Endothelial cell of hepatic sinusoid (primary cell): ENCODE measurements at regions not wholly inside any gene's neighbourhood (a gene's known extent, or its start where the extent isn't known, plus 50 kb on each side); places are given as distances from the start of the nearest gene placed in this dataset.

Experiments used
- in situ Hi-C: cut with HindIII; loops from 2 replicates; pipeline ENCODE4 v1.10.0; 2017; ENCODE audit warnings: low sequenced_read_pairs

DNA sequence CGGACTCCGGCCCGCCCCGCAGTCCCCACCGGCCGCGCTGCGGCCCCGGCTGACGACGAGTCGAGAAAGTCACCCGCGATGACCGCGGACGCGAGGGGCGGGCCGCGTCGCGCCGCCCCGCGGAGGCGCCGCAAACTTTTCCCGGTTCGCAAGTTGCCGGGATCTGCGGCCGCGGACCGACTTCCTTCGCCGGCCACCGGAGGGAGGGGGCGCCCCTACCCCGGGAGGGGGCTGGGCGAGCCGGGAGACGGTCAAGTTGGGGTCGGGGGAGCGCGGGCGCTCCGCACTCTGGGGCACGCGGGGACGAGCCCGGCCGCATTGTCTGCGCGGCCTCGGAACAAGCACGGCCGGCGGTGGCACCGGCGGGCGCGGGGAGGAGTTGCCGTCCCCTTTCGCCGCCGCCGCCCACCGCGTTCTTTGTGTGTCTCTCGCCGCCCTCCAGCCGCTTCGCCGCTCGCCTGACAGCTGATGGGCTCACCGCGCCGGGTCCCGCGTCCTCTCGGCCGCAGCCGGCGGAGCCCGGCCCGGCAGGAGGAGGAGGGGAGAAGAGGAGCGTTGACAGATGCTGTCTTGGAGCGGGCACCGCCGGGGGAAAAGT lies 131.6 kb downstream of the OGFRL1 start:
- in situ Hi-C loops = no loop called here

DNA sequence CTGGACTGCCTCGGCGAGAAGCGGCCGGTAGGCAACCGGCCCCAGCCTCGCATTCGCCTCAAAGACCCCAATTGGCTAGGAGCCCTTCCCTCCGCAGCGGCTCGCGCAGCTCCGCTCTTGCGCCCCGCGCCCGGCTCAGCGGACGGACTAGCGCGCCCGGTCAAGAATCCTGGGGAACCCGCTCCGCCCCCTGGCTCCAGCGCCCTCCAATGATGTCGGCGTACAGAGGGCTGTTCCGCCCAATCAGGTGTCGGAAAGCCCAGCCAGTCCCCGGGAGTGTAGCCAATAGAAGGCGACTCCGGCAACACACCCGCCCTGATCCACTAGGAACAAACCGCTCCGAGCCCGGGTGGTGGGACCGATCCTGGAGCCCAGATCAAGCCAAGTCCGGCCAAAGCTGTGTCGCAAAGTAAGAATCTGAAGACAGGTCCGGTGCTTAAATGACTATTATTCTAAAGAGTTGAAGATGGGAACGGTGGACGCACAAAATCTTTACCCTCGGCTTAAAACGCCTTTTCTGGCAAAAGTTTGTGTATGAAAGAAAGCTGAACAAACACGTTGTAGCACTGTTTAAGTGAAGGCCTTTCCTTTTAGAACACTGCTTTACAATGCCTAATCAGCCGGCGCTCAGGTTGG lies 132.2 kb downstream of the OGFRL1 start:
- in situ Hi-C loops = no loop called here

DNA sequence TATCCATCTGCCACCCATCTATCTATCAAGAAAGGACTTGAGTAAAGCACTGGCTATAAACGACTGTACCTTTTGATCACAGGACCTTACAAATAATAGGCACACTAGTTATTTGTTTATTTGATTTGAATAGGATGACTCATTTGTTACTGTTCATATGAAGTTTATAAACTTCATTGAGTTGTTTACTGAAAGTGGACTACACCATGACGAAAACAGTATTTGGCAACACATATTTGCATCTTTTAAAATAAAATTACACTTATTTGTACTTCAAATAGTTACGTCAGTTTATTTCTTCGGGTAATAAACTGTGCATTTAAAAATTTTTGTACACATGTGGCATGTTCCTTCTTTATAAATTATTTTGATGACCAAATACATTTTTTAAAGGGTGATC lies 133.0 kb downstream of the OGFRL1 start:
- in situ Hi-C loops = no loop called here

DNA sequence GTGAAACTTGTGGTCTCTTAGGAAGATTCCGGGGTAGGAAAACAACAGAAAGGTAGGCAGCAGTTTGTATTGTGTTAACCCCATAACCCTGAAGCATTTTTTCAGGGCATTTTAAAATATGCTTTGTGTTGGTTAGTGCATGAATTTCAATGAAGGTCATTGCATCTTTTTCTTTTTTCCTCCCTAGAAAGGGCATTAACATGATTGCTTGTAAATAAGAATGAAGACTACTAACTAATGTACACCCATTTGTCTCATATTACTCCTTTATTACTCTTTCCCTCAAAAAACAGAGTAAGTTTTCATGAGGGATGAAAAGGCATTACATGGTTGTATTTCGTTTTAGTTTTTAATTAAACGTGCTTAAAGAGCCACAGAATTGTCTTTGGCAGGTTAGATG lies 141.4 kb downstream of the OGFRL1 start:
- in situ Hi-C loops = no loop called here

DNA sequence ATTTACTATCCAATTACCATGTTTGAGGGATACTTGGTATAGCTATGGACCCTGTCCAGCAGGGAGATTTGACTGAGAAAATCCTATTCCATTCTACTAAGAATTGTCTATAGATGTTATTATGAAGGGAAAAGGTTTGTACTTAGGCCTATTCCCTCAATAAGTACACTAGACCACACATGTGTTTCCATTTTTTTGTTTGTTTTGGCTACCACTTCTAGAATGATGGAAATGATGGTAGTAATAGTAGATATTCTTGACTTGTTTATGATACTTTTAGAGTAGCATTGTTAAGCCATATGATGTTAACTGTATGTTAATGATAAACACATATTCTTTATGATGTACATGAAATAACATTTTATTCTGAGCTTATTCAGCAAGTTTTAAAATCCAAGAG lies 144.8 kb downstream of the OGFRL1 start:
- in situ Hi-C loops = no loop called here

DNA sequence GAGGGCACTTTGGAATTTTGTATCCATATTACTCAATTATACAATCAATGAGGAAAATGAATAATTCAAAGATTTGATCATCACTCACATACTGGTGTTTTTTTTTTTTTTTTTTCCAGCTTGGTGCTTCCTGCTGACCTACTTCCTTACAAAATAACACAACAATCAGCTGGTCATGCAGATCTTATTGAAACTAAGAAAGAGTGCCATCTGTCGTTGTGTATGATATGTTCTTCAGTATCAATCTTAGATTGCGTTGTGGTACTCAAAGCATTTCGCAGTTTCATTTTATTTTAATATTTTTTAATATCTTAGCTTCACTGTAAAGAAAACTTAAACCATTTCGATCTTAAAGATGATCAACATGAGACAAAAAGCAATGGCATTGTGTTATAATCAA lies 155.6 kb downstream of the OGFRL1 start:
- in situ Hi-C loops = no loop called here

DNA sequence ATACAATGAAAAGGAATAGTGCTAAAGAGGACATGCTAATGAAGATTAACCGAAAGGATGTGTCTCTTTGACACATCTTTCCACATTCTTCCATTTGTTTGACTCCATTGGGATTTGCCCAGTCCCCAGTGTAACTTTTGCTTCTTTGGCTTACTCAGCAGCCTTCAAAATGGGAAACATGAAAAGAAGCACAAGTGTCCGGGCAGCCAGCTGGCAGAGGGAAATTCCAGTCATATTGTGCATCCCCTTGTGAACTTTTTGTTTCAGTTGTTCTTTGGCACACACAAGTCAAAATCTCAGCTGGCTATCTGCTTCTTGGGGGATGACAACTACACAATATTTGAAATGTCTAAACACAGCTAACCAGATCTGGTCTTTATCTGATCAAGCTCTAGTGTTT lies 157.4 kb downstream of the OGFRL1 start:
- in situ Hi-C loops = no loop called here

DNA sequence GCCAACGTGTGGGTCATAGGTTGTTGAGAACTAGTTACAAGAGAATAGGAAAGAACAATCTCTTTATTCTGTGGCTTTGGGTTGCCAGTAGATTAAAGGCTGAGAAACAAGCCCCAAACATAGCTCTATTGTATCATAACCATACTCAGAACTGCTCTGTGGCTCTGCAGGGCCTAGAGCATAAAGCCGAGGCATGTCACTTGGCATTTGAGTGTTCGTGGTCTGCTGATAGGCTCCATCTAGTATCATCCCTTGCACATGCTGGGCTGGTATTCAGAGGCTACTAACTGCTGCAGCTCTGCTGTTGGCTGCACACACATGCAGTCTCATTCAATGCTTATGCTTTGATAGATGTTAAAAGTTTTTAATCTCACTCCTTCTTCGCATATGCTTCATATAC lies 157.9 kb downstream of the OGFRL1 start:
- in situ Hi-C loops = no loop called here

DNA sequence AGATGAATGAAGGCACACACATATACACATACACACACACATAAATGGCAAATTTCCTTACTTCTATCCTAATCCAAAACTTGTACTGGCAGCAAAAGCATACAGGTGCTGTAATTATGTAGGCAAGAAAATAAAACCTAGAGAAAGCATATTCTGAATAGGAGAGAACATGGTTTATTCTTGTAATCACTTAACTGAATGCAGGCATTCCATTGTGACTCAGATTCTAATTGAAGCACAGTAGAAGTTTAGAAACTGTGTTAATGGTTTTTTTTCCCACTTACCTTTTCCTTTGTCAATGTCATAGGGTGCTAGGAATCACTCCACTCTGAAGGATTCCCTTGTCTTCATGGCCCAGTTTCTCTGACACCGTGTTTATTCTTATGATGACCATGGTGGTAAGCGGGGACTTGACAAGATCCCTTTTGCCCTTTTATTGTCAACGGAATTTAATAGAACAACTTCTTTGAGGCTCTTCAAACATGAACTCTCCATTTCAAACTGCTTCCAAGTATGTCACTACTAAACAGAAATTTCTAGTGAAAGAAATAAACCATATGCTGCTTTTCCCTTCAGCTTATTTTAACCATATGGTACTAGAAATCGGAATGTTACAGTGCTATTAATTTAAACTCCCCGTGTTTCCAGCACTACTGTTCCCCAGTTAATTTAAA lies 164.2 kb downstream of the OGFRL1 start:
- in situ Hi-C loops = no loop called here

DNA sequence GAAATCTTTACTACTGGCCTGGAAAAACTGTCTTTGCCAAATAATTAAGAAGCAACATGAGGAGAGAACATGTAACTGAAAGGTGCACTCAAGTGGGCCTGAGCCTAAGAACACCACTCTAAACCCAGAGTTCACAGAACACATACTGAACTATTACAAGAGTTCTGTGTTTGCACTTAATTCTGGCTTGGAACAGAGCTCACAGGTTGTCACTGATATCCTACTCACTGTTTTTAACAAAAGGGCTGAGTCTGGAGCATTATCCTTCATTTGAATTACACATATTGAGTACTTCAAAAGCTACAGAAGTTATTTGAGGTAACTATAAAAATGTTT lies 164.7 kb downstream of the OGFRL1 start:
- in situ Hi-C loops = no loop called here

DNA sequence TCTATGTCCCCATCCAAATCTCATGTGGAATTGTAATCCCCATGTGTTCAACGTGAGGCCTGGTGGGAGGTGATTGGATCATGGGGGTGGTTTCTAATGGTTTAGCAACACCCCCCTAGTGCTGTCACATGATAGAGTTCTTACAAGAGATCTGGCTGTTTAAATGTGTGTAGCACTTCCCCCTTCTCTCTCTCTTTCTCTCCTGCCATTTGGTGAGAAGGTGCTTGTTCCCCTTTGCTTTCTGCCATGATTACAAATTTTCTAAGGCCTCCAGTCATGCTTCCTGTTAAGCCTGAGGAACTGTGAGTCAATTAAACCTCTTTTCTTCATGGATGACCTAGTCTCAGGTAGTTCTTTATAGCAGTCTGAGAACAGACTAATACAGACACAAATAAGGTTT lies 165.4 kb downstream of the OGFRL1 start:
- in situ Hi-C loops = no loop called here

DNA sequence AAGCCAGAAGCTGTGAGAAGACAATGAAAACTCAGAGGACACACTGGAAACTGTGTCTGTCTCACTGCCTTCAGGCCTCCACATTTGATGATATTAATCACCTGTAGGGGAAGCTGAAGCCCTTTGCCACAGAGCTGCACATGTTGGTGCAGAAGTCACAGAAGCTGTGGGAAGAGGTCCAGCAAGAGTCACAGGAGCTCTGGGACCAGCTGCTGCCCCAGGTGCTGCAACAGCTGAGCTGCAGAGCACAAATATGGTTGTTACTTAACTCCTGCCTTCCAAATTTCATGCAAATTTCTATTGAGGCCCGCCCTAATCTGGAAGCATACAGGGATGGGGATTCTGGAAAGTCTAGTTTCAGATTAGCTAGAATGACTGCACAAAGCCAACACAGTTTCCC lies 169.3 kb downstream of the OGFRL1 start:
- in situ Hi-C loops = no loop called here

DNA sequence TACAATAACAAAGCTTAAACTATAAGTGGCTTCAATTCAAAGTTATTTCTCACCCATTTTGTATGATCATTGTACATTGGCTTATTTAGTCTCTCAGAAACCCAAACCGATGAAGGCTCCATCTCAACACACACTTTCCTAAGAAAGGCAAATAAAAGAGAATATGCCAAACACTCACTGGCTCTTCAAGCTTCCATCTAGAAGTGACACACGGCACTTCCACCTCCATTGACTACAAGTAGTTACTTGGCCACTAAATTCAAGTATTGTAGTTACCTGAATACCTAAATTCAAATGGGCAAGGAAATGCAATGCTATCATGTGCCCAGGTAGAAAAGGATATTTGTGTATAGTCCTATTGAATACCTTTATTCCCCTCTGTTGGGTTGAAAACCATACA lies 170.6 kb downstream of the OGFRL1 start:
- in situ Hi-C loops = no loop called here

DNA sequence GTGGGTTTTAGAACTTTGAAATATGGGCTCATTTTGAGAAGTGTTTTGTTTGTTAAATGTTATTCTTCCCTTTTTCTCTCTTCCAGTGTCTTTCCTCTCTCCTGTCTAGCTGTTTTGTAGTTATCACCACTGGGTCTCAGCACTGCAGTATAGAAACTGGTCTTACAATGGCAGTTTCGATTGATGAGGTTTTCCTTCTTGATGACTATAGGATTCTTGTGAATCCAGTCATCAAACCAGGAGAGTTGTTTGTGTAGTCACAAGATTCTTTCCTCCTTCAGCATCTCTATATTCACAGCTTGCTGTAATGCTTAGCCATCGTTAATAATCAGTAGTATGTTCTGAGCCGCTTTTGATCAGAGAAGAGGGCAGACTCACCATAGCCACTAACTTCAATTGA lies 172.3 kb downstream of the OGFRL1 start:
- in situ Hi-C loops = no loop called here

DNA sequence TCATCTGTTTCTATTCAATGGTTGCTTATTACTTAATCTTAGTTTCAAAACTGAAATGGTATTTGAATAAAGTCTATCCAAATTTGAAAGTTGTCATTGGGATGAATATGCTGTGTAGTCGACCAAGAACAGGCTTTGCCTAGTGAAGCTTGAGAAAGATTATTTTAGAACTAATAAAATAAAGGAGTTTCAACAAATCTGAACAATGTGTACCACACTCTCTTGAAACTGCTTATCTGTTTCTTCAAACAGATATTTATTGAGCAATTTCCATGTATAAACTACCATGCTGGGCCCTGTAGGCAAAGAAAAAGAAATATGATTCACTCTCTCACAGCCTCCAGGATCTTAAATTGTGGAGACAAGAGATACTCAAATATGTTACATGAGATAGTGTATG lies 174.4 kb downstream of the OGFRL1 start:
- in situ Hi-C loops = no loop called here

DNA sequence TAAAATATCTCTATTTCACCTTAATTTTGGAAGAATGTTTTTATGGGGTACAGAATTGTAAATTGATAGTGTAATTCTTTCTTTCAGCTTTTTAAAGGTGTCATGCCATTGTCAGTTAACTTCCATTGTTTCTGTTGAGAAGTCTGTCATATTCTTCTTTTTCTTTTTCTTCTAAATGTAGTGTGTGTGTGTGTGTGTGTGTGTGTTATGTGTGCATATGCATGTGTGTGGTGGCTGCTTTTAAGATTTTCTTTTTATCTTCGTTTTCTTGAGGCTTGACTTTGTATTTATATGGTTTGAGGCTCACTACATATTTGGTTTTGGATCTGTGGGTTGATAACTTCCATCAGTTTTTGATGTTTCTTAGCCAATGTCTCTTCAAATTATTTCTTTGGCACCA lies 176.5 kb downstream of the OGFRL1 start:
- in situ Hi-C loops = no loop called here

DNA sequence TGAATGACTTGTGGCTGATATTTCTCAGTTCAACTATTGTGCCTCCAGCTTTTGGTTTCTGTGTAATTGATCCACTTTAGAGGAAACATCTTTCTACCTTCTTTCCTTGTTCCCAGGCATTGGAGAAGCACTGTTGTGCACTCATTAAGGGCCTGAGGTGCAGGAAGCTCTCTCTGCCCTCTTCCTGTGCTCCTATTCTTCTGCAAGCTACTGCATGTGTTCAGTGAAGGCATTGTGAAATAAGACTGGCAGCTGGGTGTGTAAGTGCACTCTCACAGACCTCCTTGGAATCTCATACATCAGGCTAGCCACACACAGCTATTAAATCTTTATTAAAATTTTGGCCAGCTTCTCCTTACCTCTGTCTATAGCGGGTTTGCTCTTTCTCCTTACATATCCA lies 177.8 kb downstream of the OGFRL1 start:
- in situ Hi-C loops = no loop called here

DNA sequence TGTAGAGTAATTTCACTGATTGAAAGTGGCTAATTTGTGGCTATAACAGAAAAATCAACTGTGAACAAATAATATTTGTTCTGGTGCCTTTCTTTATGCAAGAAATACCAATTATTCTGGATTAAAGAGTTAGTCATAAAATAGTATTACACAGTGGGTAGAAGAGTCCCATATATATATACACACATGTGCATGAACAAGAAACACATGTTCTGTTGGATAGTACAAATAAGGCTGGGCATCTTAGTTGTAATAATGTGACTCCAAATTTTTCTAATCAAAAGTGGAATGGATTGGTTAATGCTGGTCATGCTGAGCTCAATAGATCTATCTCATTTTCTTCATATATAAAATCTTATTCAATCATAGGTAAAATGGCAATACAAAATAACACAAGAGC lies 179.4 kb downstream of the OGFRL1 start:
- in situ Hi-C loops = no loop called here

DNA sequence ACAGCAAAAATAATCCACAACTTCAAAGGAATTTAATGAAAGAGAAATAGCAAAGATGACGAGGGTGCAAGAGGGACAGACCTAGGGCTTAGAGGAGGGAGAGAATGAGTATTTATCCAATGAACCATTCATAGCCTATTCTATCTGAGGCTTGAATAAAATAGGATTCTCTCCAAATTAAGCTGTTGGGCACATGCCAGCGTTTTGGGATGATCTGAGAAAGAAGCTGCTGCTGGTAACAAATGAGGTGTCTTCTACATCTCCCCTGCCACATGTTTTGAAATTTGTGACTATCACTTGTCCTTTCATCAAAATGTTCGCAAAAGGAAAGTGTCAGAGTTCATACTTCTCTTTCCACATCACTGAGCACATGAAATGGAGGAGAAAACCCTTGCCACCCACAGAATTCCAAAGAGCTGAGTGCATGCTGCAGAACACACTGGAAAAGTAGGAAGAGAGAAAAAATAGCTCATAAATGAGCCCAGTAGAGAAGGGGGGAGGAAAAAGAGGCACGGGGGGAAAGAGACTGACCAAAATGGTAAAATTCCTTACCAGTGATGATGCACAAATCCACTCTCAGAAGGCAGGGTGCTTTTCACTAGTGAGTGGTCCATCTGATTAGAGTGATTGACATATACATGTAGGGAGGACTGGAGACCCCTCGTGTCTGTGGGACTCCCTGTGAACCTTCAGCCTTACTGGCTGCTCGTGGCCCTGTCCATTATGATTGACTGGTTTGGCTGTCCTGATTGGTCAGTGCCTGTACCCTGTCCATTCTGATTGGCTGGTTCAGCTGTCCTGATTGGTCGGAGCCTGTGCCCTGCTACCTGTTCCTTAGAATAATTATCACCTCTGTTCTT lies 180.5 kb downstream of the OGFRL1 start:
- in situ Hi-C loops = no loop called here

DNA sequence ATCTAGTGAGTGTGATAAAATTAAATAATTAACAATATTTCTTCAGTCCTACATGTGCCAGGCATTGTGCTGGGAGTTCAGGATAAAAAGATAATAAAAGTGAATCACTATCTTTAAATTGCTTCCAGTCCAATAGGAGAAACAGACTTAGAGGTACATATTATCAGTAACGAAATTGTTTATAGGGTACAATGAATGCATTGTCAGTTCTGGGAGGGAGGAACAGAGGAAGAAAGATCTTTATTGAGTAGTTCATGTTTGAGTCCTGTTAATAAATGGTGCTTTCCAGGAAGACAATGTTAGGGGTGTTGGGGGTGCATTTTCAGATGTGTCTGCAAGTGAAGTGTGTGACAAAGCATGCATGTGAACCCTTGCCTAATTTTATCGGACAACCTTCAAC lies 183.1 kb downstream of the OGFRL1 start:
- in situ Hi-C loops = no loop called here

DNA sequence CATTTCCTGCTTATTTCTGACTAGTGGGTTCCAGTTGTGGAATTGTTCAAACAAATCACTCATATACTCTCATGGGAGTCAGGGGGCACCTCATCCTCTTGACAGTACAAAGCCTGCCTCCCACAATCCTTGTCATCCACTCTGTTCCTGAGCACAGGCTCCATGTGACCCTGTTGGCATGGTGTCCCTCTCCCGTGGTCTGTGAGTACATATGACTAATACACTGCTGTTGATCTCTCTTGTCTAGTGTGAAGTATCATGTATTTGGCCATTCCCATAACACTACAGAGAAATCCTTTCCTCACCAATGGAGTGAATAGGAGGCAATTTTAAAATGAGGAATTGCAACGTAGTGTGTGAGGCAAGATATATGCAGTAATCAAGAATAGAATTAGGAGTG lies 185.3 kb downstream of the OGFRL1 start:
- in situ Hi-C loops = no loop called here

DNA sequence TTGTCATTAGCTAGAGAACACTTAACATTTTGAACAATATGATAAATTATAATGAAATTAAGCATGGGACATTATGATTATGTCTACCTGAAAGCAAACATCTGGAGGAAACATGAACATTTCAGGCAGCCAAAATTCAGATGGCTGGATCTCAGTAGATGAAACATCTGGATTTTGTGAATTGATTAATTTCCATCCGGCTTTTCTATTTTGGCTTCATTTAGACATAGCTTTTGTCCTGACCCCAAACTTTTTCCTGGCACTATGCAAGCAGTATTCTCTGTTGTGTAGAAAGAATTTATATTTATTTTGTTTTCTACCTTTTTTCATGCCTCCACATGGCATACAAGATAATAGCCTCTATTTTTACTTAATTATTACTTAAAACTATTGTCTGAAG lies 186.3 kb downstream of the OGFRL1 start:
- in situ Hi-C loops = no loop called here
